ENCODE measurements at regions not wholly inside any gene's neighbourhood (a gene's known extent, or its start where the extent isn't known, plus 50 kb on each side); places are given as distances from the start of the nearest gene placed in this dataset.
A peak's percentile ranks its signal among the peaks of the same experiment; 100 is the strongest.

DNA sequence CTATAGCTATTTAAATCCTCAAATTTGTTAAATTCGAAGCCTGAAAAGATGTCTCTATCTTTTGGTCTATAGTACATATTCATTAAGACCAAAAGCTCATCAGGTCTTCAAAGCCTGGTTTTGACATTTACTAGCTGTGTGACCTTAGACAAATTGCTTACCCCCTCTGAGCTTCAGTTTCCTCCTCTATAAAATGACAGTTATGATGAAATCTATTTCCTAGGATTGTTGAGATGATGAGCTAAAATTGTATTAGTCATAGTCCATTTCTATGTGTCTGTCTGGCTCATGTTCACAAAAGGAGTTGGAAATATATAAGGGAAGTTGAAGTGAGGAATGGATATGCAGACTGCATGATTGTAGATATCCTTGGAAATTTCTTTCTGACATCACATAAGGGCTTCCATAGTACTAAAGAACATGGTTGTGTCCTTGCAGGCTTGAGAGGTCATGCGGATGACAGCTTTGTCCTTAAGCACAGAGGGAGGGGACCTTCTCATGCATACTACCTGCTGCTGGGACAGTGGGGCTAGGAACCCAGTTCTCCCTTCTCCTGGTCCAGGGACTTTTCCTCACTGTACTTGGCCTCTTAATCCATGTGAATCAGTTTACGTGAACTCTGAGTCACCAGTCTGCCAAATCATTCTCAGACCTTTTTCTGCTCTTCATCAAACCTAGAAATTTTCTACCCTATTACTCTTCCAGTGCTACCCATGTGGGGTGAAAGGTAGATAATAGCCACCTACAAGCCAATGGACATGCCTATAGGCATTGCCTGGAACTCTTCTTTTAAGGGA lies 487.5 kb upstream of the SALL1 start:
- H2BK120ac ChIP-seq (ENCODE audit: low read depth, low read length): no peak overlapping the region

DNA sequence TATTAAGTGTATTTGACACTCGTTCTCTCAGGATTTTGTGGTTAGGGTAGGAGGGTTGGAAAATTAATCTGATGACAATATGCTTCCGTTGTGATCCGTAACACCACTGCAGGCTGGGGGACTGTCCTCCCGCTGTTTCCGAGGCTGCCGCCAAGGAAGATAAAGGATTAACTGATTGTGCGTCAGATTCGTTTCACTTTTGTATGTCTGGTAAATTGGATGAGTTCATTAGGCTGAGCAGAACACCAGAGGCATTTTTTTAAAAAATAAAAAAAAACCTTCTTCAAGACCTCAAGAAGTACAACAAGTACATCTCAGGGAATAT lies 486.7 kb upstream of the SALL1 start:
- no peak overlapping the region for H3K27ac ChIP-seq (replicated peaks; ENCODE audit: low read length)
- WGBS, 2 donors (ENCODE audit: extremely low coverage in 2 of 2, insufficient read length in 2 of 2, insufficient replicate concordance in 1 of 2): no CpG with 5 or more reads among the region's 8 CpGs

More for the DNA sequence above, 487.5 kb upstream of the SALL1 start:
- Histone ChIP-seq H2BK15ac (ENCODE audit: low read length) (no peak overlapping the region), H3K4me2 (ENCODE audit: insufficient read depth, low read length, poor library complexity, severe bottlenecking) (no peak overlapping the region), H3K18ac (ENCODE audit: low read length) (no peak overlapping the region), H3K4me1 (ENCODE audit: control insufficient read depth in 2 of 2, insufficient read depth in 1 of 2, low read depth in 1 of 2, low read length in 2 of 2) (peaks cover 0 to 8% of the 10 kb centered on the region in 2 donors), H3K27ac (replicated peaks; ENCODE audit: low read length) (no peak overlapping the region), H3K4ac (ENCODE audit: low read length) (no peak overlapping the region), H3K23ac (ENCODE audit: low read depth, low read length, poor library complexity) (no peak overlapping the region), H3K36me3 (replicated peaks in 1 of 2; ENCODE audit: control insufficient read depth in 2 of 2, insufficient read depth in 2 of 2, low read length in 2 of 2) (no peaks in the 10 kb centered on the region), H4K91ac (ENCODE audit: low read depth, low read length, poor library complexity) (no peak overlapping the region), H3K9ac (ENCODE audit: low read depth, low read length, poor library complexity) (no peak overlapping the region), H2BK5ac (ENCODE audit: low read length) (no peak overlapping the region), H3K9me3 (replicated peaks in 1 of 2; ENCODE audit: control insufficient read depth in 2 of 2, insufficient read depth in 1 of 2, low read depth in 1 of 2, low read length in 2 of 2) (no peaks in the 10 kb centered on the region), H2AFZ (ENCODE audit: low read length) (no peak overlapping the region), H3K14ac (ENCODE audit: low read length) (no peak overlapping the region), H2AK5ac (ENCODE audit: low read depth, low read length) (no peak overlapping the region), H4K8ac (ENCODE audit: low read depth, low read length) (no peak overlapping the region), H3K79me1 (ENCODE audit: low read depth, low read length) (no peaks in the 10 kb centered on the region), H3K27me3 (ENCODE audit: control insufficient read depth in 3 of 3, insufficient read depth in 3 of 3, low read depth in 1 of 3, low read length in 3 of 3) (no peaks in the 10 kb centered on the region), H3K4me3 (ENCODE audit: low read length in 2 of 2) (no peak overlapping the region), H2BK12ac (ENCODE audit: low read length) (no peak overlapping the region)
- no CpG with 5 or more reads among the region's 3 CpGs for WGBS, 2 donors (ENCODE audit: extremely low coverage in 2 of 2, insufficient read length in 2 of 2, insufficient replicate concordance in 1 of 2)
- no peak for DNase-seq (ENCODE audit: low spot score)

DNA sequence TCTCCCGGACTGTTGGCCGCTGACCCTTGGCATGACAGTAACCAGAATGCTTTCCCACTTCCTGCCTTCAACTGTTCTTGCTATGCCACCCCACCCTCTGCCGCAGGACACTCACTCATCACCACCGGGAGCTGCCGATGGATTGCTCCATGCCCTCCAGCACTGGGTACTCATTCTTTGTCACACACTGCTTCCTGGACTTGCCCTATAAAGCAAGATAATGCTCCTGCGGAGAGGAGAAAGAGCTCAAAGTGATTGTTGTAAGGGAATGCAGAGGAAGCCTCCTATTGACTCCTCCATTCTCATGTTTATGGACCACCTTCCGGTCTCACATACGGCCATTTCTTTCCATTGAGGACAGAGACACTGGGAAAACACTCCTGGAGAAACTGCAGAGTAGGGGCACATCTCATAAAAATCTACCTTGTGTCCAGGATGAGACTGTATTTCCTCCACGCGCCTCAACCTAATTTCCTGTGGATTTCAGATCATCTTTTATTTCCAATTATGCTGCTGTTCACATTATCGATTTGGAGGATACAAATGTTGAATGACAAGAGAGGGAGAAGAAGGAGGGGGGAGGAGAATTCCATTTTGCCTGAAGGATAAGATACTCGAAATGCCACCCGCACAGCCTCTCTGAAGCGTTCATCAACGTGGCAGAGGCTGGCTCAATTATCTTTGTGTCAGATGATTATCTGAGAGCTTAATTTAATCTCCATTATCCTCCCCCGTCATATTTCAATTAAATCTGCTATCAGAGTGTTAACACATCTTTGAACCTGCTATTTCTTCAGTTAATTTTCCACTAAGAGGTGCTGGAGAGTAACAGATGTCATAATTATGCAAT lies 486.1 kb upstream of the SALL1 start:
- Histone ChIP-seq H3K4me1 (ENCODE audit: control insufficient read depth in 2 of 2, insufficient read depth in 1 of 2, low read depth in 1 of 2, low read length in 2 of 2) (peaks cover 0 to 8% of the 10 kb centered on the region in 2 donors), H2BK15ac (ENCODE audit: low read length) (no peak overlapping the region), H3K9ac (ENCODE audit: low read depth, low read length, poor library complexity) (no peak overlapping the region), H2BK120ac (ENCODE audit: low read depth, low read length) (no peak overlapping the region), H3K36me3 (replicated peaks in 1 of 2; ENCODE audit: control insufficient read depth in 2 of 2, insufficient read depth in 2 of 2, low read length in 2 of 2) (no peaks in the 10 kb centered on the region), H2BK12ac (ENCODE audit: low read length) (no peak overlapping the region), H3K18ac (ENCODE audit: low read length) (peak overlapping the region; percentile 17), H4K91ac (ENCODE audit: low read depth, low read length, poor library complexity) (no peak overlapping the region), H3K27me3 (ENCODE audit: control insufficient read depth in 3 of 3, insufficient read depth in 3 of 3, low read depth in 1 of 3, low read length in 3 of 3) (no peaks in the 10 kb centered on the region), H4K8ac (ENCODE audit: low read depth, low read length) (no peak overlapping the region), H3K23ac (ENCODE audit: low read depth, low read length, poor library complexity) (no peak overlapping the region), H2AK5ac (ENCODE audit: low read depth, low read length) (no peak overlapping the region), H3K14ac (ENCODE audit: low read length) (no peak overlapping the region), H3K27ac (replicated peaks; ENCODE audit: low read length) (no peak overlapping the region), H3K4me2 (ENCODE audit: insufficient read depth, low read length, poor library complexity, severe bottlenecking) (peak overlapping the region; percentile 23), H2BK5ac (ENCODE audit: low read length) (no peak overlapping the region), H3K79me1 (ENCODE audit: low read depth, low read length) (no peaks in the 10 kb centered on the region), H3K4me3 (ENCODE audit: low read length in 2 of 2) (no peak overlapping the region), H3K9me3 (replicated peaks in 1 of 2; ENCODE audit: control insufficient read depth in 2 of 2, insufficient read depth in 1 of 2, low read depth in 1 of 2, low read length in 2 of 2) (no peaks in the 10 kb centered on the region), H2AFZ (ENCODE audit: low read length) (peak overlapping the region; percentile 83), H3K4ac (ENCODE audit: low read length) (no peak overlapping the region)
- WGBS, 2 donors (ENCODE audit: extremely low coverage in 2 of 2, insufficient read length in 2 of 2, insufficient replicate concordance in 1 of 2): no CpG with 5 or more reads among the region's 16 CpGs
- no peak for DNase-seq (ENCODE audit: low spot score)

More for the DNA sequence above, 486.7 kb upstream of the SALL1 start:
- H3K18ac ChIP-seq (ENCODE audit: low read length): no peak overlapping the region
- no peak overlapping the region for H3K4ac ChIP-seq (ENCODE audit: low read length)
- H3K36me3 ChIP-seq (replicated peaks in 1 of 2; ENCODE audit: control insufficient read depth in 2 of 2, insufficient read depth in 2 of 2, low read length in 2 of 2): no peaks in the 10 kb centered on the region
- no peaks in the 10 kb centered on the region for H3K27me3 ChIP-seq (ENCODE audit: control insufficient read depth in 3 of 3, insufficient read depth in 3 of 3, low read depth in 1 of 3, low read length in 3 of 3)
- no peak overlapping the region for H2BK120ac ChIP-seq (ENCODE audit: low read depth, low read length)
- H4K8ac ChIP-seq (ENCODE audit: low read depth, low read length): no peak overlapping the region
- no peak overlapping the region for H2BK5ac ChIP-seq (ENCODE audit: low read length)
- H2AFZ ChIP-seq (ENCODE audit: low read length): peak overlapping the region; percentile 83
- no peaks in the 10 kb centered on the region for H3K9me3 ChIP-seq (replicated peaks in 1 of 2; ENCODE audit: control insufficient read depth in 2 of 2, insufficient read depth in 1 of 2, low read depth in 1 of 2, low read length in 2 of 2)
- H3K9ac ChIP-seq (ENCODE audit: low read depth, low read length, poor library complexity): no peak overlapping the region
- H2BK12ac ChIP-seq (ENCODE audit: low read length): no peak overlapping the region
- no peak overlapping the region for H3K23ac ChIP-seq (ENCODE audit: low read depth, low read length, poor library complexity)
- H3K4me2 ChIP-seq (ENCODE audit: insufficient read depth, low read length, poor library complexity, severe bottlenecking): no peak overlapping the region
- no peaks in the 10 kb centered on the region for H3K79me1 ChIP-seq (ENCODE audit: low read depth, low read length)
- H4K91ac ChIP-seq (ENCODE audit: low read depth, low read length, poor library complexity): no peak overlapping the region
- no peak overlapping the region for H2BK15ac ChIP-seq (ENCODE audit: low read length)
- no peak overlapping the region for H3K14ac ChIP-seq (ENCODE audit: low read length)
- H2AK5ac ChIP-seq (ENCODE audit: low read depth, low read length): no peak overlapping the region
- peaks cover 0 to 8% of the 10 kb centered on the region in 2 donors for H3K4me1 ChIP-seq (ENCODE audit: control insufficient read depth in 2 of 2, insufficient read depth in 1 of 2, low read depth in 1 of 2, low read length in 2 of 2)
- no peak for DNase-seq (ENCODE audit: low spot score)
- no peak overlapping the region for H3K4me3 ChIP-seq (ENCODE audit: low read length in 2 of 2)

DNA sequence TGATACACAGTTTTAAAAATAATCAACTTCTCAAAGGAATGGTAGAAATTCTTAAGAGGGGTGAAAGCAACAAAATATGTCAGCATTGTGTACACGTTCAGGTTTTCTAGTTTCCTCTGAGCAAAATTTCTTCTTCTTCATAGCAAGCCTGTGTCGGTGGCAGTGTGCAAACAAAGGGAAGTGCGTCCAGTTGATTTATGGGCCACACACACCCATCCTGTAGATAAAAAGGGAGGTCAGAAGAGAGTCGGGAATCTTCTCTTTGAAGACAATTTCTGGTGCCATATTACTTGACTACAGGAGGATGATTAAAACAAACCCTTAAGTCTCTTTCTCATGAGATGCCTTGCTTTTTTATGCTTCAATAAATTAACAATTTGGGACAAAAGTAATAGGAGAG lies 484.1 kb upstream of the SALL1 start:
- Histone ChIP-seq H4K91ac (ENCODE audit: low read depth, low read length, poor library complexity) (no peak overlapping the region), H3K4me3 (ENCODE audit: low read length in 2 of 2) (no peak overlapping the region), H2BK120ac (ENCODE audit: low read depth, low read length) (no peak overlapping the region), H3K14ac (ENCODE audit: low read length) (no peak overlapping the region), H2BK5ac (ENCODE audit: low read length) (no peak overlapping the region), H3K9me3 (replicated peaks in 1 of 2; ENCODE audit: control insufficient read depth in 2 of 2, insufficient read depth in 1 of 2, low read depth in 1 of 2, low read length in 2 of 2) (no peaks in the 10 kb centered on the region), H3K4me2 (ENCODE audit: insufficient read depth, low read length, poor library complexity, severe bottlenecking) (no peak overlapping the region), H3K27ac (replicated peaks; ENCODE audit: low read length) (no peak overlapping the region), H3K18ac (ENCODE audit: low read length) (no peak overlapping the region), H3K27me3 (ENCODE audit: control insufficient read depth in 3 of 3, insufficient read depth in 3 of 3, low read depth in 1 of 3, low read length in 3 of 3) (no peaks in the 10 kb centered on the region), H3K36me3 (replicated peaks in 1 of 2; ENCODE audit: control insufficient read depth in 2 of 2, insufficient read depth in 2 of 2, low read length in 2 of 2) (no peaks in the 10 kb centered on the region), H2AFZ (ENCODE audit: low read length) (no peak overlapping the region), H2AK5ac (ENCODE audit: low read depth, low read length) (no peak overlapping the region), H2BK12ac (ENCODE audit: low read length) (no peak overlapping the region), H3K9ac (ENCODE audit: low read depth, low read length, poor library complexity) (no peak overlapping the region), H3K4me1 (ENCODE audit: control insufficient read depth in 2 of 2, insufficient read depth in 1 of 2, low read depth in 1 of 2, low read length in 2 of 2) (peaks cover 0 to 8% of the 10 kb centered on the region in 2 donors), H2BK15ac (ENCODE audit: low read length) (no peak overlapping the region), H3K23ac (ENCODE audit: low read depth, low read length, poor library complexity) (no peak overlapping the region), H3K4ac (ENCODE audit: low read length) (no peak overlapping the region), H3K79me1 (ENCODE audit: low read depth, low read length) (no peaks in the 10 kb centered on the region), H4K8ac (ENCODE audit: low read depth, low read length) (no peak overlapping the region)
- no CpG with 5 or more reads among the region's 4 CpGs for WGBS, 2 donors (ENCODE audit: extremely low coverage in 2 of 2, insufficient read length in 2 of 2, insufficient replicate concordance in 1 of 2)
- no peak for DNase-seq (ENCODE audit: low spot score)

Data from neuronal stem cell (in vitro differentiated cells).